GM19468 (cell line): ENCODE measurements at regions not wholly inside any gene's neighbourhood (a gene's known extent, or its start where the extent isn't known, plus 50 kb on each side); places are given as distances from the start of the nearest gene placed in this dataset.

Experiments
- ATAC-seq: cut with Tn5 transposase; IDR thresholded peaks from one replicate; pipeline ENCODE4 v1.9.1; 2021; ENCODE audit warnings: mild to moderate bottlenecking, moderate library complexity, moderate number of reproducible peaks; ENCODE audit not compliant: unreplicated experiment; ENCODE audit errors: extremely low read depth

DNA sequence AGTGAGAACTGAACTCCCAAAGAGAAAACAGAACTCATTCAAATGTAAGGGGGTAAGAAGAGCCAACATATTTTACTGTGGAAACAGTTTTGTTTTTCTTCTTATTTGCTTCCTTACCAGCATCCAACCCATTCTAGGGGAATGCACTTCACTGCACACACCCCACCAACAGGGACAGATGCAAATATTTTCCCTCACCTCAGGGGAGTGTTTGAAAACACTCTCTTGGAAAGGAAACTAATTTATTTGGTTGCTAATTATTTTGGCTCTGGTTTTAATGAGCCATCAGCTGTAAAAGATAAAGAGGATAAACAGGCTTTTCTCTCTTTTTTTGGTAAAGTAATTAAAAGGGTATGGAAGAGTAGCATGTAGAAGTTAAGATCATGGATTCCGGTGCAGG, 413.4 kb downstream of the MAN2A1 start:
- no peak for ATAC-seq

- no peak for ATAC-seq
Observed at GRCh38 chr5:110104060-110104725, 414.5 kb downstream of the MAN2A1 start.

DNA sequence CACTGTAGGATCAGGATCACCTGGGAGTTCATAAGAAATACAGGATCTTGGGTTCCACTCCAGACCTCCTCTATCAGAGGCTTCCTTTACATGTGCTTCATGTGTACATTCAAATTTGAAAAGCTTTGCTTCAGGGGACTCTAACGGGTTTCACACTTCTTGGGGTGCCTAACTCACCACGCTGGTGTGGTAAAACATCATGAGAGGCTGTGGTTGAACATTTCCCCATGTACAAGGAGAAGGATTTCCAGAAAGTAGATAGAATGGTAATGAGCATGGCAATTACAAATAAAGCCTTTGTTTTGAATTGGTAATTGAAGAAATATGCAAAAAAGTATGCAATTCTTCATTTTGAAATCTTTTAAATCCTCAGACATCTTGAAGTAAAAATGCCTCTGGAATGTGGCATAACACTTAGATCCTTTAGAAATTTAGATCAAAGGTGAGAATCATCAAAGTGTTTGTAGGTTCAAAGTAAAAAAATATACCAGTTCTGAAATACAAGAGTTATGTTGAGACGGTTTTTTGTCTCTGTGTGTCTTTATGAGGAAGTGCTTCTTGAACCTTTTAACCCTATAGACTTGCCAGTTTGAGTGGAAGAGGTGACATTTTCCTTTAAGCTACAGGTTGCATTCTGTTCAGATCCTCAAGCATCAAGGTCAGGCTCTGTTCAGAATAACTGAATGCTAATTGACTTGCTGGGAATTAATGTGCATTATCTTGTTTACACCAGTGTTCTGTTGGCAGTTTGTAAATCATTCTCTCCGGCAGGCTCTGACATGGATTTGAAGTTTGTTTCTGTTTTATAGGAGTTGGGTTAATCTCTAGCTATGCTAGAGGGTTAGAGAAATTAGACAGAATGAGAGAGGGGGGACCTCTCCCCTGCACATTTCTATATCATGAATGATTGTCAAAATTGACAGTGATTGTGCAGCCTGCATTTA, 415.3 kb downstream of the MAN2A1 start:
- no peak for ATAC-seq

GRCh38 chr5:110105692-110106091, 416.0 kb downstream of the MAN2A1 start:
- ATAC-seq: no peak

GRCh38 chr5:110106750-110107149, 417.0 kb downstream of the MAN2A1 start:
- ATAC-seq: no peak

DNA sequence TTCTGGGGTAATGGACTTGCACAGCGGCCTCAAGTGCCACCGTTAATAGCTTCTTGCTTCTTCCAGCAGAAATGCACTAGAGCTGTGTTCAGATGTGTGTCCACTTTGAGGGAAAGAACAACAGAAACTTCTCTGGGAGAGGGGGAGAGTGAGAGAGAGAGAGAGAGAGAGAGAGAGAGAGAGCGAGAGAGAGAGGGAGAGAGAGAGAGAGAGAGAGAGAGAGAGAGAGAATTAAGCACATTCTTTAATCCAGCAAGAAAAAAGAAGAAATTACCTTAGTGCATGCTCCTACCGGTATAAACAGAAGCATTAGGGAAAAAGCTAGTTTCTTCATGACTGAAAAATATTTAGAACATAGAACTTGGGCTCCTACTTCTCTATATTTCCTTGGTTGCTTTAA, 418.8 kb downstream of the MAN2A1 start:
- no peak for ATAC-seq

GRCh38 chr5:110109667-110110066, 419.9 kb downstream of the MAN2A1 start:
- no peak for ATAC-seq

GRCh38 chr5:110112348-110112747, 422.6 kb downstream of the MAN2A1 start:
- ATAC-seq: no peak

GRCh38 chr5:110115503-110115902, 425.8 kb downstream of the MAN2A1 start:
- no peak for ATAC-seq

DNA sequence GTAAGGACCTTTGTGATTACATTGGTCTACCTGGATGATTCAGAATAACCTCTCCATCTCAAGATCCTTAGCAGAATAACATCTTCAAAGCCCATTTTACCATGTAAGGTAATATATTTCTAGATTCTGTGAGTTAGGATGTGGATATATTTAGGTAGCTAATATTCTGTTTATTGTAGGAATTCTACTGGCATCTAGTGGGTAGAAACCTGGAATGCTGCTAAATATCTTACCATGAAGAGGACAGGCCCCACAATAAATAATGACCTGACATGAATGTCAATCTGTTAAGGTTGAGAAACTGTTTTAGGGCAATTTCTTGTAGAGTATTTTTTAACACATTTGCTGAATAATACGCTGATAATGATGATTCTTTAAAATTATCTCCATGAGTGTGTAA, 426.8 kb downstream of the MAN2A1 start:
- ATAC-seq: no peak

- no peak for ATAC-seq
Observed at GRCh38 chr5:110134963-110135935, 445.5 kb downstream of the MAN2A1 start.

DNA sequence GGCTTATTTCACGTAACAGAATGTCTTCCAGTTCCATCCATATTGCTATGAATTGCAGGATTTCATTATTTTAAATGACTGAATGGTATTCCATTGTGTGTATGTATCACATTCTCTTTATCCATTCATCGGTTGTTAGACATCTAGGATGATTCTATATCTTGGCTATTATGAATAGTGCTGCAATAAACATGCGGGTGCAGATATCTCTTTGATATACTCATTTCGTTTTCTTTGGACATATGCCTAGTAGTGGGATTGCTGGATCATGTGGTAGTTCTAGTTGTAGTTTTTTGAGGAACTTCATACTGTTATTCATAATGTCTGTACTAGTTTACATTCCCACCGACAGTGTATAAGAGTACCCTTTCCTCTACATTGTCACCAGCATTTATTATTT, 460.5 kb downstream of the MAN2A1 start:
- no peak for ATAC-seq

GRCh38 chr5:110159202-110159601, 469.5 kb downstream of the MAN2A1 start:
- ATAC-seq: no peak

GRCh38 chr5:110161162-110161561, 471.4 kb downstream of the MAN2A1 start:
- ATAC-seq: no peak

- no peak for ATAC-seq
Observed at GRCh38 chr5:110165366-110165765, 475.6 kb downstream of the MAN2A1 start.

- ATAC-seq: no peak
Observed at GRCh38 chr5:110167384-110167783, 477.7 kb downstream of the MAN2A1 start.

GRCh38 chr5:110169461-110169860, 479.7 kb downstream of the MAN2A1 start:
- no peak for ATAC-seq

- ATAC-seq: no peak
Observed at GRCh38 chr5:110177729-110178128, 488.0 kb downstream of the MAN2A1 start.

GRCh38 chr5:110179321-110179720, 489.6 kb downstream of the MAN2A1 start:
- no peak for ATAC-seq

DNA sequence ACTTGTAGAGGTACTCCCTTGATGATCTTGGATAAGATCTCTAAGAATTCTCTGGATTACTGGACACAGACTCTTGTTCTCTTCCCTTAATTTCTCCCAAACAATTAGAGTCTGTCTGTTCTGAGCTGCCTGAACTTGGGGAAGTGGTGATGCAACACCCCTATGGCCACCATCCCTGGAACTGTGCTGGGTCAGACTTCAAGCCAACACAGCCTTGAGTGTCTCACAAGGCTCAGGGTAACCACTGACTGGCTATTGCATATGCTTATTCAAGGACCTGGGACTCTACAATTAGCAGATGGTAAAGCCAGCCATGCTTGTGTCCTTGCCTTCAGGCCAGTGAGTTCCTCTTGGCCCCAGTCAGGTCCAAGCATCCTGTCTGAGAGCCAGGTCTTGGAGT, 504.5 kb downstream of the MAN2A1 start:
- no peak for ATAC-seq
